HEK293 (cell line): ENCODE measurements at regions not wholly inside any gene's neighbourhood (a gene's known extent, or its start where the extent isn't known, plus 50 kb on each side); places are given as distances from the start of the nearest gene placed in this dataset.

ENCODE experiments used
- CTCF ChIA-PET: fragments of 350-600 bp; formaldehyde crosslinking; extraction: SDS; loops from one replicate; lab custom pipeline; 2021; ENCODE audit warnings: antibody characterized with exemption; lab: Yijun Ruan, JAX
- POLR2A ChIA-PET: fragments of 300-600 bp; formaldehyde crosslinking; extraction: SDS; loops from one replicate; lab custom pipeline; 2020; ENCODE audit warnings: antibody characterized with exemption, inconsistent platforms; lab: Yijun Ruan, JAX
- H3K27ac ChIP-seq: fragments of 200-500 bp; sonication (Bioruptor generic); 2 replicates; pipeline ENCODE4 v1.5.1; 2014; ENCODE audit warnings: low read depth, low read length, control low read depth, inconsistent platforms; ENCODE audit errors: extremely low read depth
- H3K36me3 ChIP-seq, 2 experiments: fragments of 200-500 bp in 1 of 2; sonication (Bioruptor generic) in 1 of 2; 1 replicate in 1 of 2; 2 replicates in 1 of 2; pipeline ENCODE4 v1.5.1; 2014 to 2017; ENCODE audit warnings: inconsistent platforms in 2 of 2, low read length in 2 of 2; ENCODE audit not compliant: control insufficient read depth in 2 of 2, insufficient read depth in 1 of 2
- H3K4me1 ChIP-seq: fragments of 200-500 bp; sonication (Bioruptor generic); 2 replicates; pipeline ENCODE4 v1.5.1; 2014; ENCODE audit warnings: mild to moderate bottlenecking, low read length, inconsistent platforms; ENCODE audit not compliant: control insufficient read depth, insufficient read depth
- H3K4me3 ChIP-seq: 2 replicates; pipeline ENCODE4 v1.5.1; 2011; ENCODE audit warnings: low read depth, mild to moderate bottlenecking, control low read depth, low read length, moderate library complexity
- H3K9me3 ChIP-seq: fragments of 200-500 bp; sonication (Bioruptor generic); 2 replicates; pipeline ENCODE4 v1.5.1; 2014; ENCODE audit warnings: low read depth, low read length, inconsistent platforms; ENCODE audit not compliant: control insufficient read depth, insufficient read depth
- MZF1 ChIP-seq: fragments of 450-650 bp; formaldehyde crosslinking; IDR thresholded peaks from 2 replicates; pipeline ENCODE4 v1.5.1; 2017; ENCODE audit warnings: missing biosample characterization, missing genetic modification characterization, borderline replicate concordance
- ZBTB1 ChIP-seq: fragments of 450-650 bp; formaldehyde crosslinking; IDR thresholded peaks from 2 replicates; pipeline ENCODE4 v1.5.1; 2016; ENCODE audit warnings: missing biosample characterization, missing genetic modification characterization
- ZBTB17 ChIP-seq: fragments of 450-650 bp; formaldehyde crosslinking; IDR thresholded peaks from 2 replicates; pipeline ENCODE4 v1.5.1; 2016; ENCODE audit warnings: missing biosample characterization, missing genetic modification characterization
- ZNF140 ChIP-seq: fragments of 450-650 bp; formaldehyde crosslinking; IDR thresholded peaks from 2 replicates; pipeline ENCODE4 v1.5.1; 2016; ENCODE audit warnings: missing biosample characterization, missing genetic modification characterization
- ZNF146 ChIP-seq: fragments of 450-650 bp; formaldehyde crosslinking; IDR thresholded peaks from 2 replicates; pipeline ENCODE4 v1.5.1; 2016; ENCODE audit warnings: missing biosample characterization, missing genetic modification characterization
- ZNF157 ChIP-seq: fragments of 450-650 bp; formaldehyde crosslinking; IDR thresholded peaks from 2 replicates; pipeline ENCODE4 v1.5.1; 2016; ENCODE audit warnings: missing biosample characterization, missing genetic modification characterization
- ZNF214 ChIP-seq: fragments of 450-650 bp; formaldehyde crosslinking; IDR thresholded peaks from 2 replicates; pipeline ENCODE4 v1.5.1; 2017; ENCODE audit warnings: missing biosample characterization, mild to moderate bottlenecking, missing genetic modification characterization, borderline replicate concordance
- ZNF274 ChIP-seq, 2 experiments: fragments of 200-500 bp in 1 of 2; fragments of 450-650 bp in 1 of 2; sonication (Bioruptor generic) in 1 of 2; formaldehyde crosslinking in 1 of 2; IDR thresholded peaks; 2 replicates each; pipeline versions ENCODE4 v1.5.1 to v1.6.1; 2014 to 2016; ENCODE audit warnings: borderline replicate concordance in 1 of 2, inconsistent platforms in 1 of 2, low read length in 1 of 2, missing biosample characterization in 1 of 2, missing genetic modification characterization in 1 of 2
- ZNF350 ChIP-seq: fragments of 450-650 bp; formaldehyde crosslinking; IDR thresholded peaks from 2 replicates; pipeline ENCODE4 v1.5.0; 2017; ENCODE audit warnings: missing biosample characterization, mild to moderate bottlenecking, missing genetic modification characterization
- ZNF362 ChIP-seq: fragments of 450-650 bp; formaldehyde crosslinking; IDR thresholded peaks from 2 replicates; pipeline ENCODE4 v1.5.1; 2016; ENCODE audit warnings: missing biosample characterization, missing genetic modification characterization
- ZNF521 ChIP-seq: fragments of 450-650 bp; formaldehyde crosslinking; IDR thresholded peaks from 2 replicates; pipeline ENCODE4 v1.5.1; 2017; ENCODE audit warnings: missing biosample characterization, mild to moderate bottlenecking, missing genetic modification characterization
- ZNF529 ChIP-seq: fragments of 450-650 bp; formaldehyde crosslinking; IDR thresholded peaks from 2 replicates; pipeline ENCODE4 v1.5.1; 2017; ENCODE audit warnings: missing genetic modification characterization, missing biosample characterization; ENCODE audit not compliant: insufficient replicate concordance
- ZNF530 ChIP-seq: fragments of 450-650 bp; formaldehyde crosslinking; IDR thresholded peaks from 2 replicates; pipeline ENCODE4 v1.5.1; 2016; ENCODE audit warnings: low read depth, missing biosample characterization, missing genetic modification characterization
- ZNF544 ChIP-seq: fragments of 450-650 bp; formaldehyde crosslinking; IDR thresholded peaks from 2 replicates; pipeline ENCODE4 v1.5.0; 2017; ENCODE audit warnings: missing biosample characterization, missing genetic modification characterization
- ZNF555 ChIP-seq: fragments of 450-650 bp; formaldehyde crosslinking; conservative IDR thresholded peaks from 2 replicates; pipeline ENCODE4 v1.5.1; 2017; ENCODE audit warnings: missing biosample characterization, mild to moderate bottlenecking, missing genetic modification characterization, inconsistent platforms
- ZNF561 ChIP-seq: fragments of 450-650 bp; IDR thresholded peaks from 2 replicates; pipeline ENCODE4 v1.5.1; 2018; ENCODE audit warnings: missing biosample characterization, missing genetic modification characterization, borderline replicate concordance
- ZNF629 ChIP-seq: fragments of 450-650 bp; formaldehyde crosslinking; IDR thresholded peaks from 2 replicates; pipeline ENCODE4 v1.5.1; 2017; ENCODE audit warnings: missing biosample characterization, missing genetic modification characterization
- ZNF660 ChIP-seq: fragments of 450-650 bp; IDR thresholded peaks from 2 replicates; pipeline ENCODE4 v1.5.1; 2018; ENCODE audit warnings: missing biosample characterization, mild to moderate bottlenecking, missing genetic modification characterization
- ZNF664 ChIP-seq: fragments of 450-650 bp; formaldehyde crosslinking; IDR thresholded peaks from 2 replicates; pipeline ENCODE4 v1.5.1; 2016; ENCODE audit warnings: missing biosample characterization, missing genetic modification characterization
- TF ChIP-seq, protein P1 (sequence below): fragments of 450-650 bp; formaldehyde crosslinking; IDR thresholded peaks from 2 replicates; pipeline ENCODE4 v1.5.1; 2016; ENCODE audit warnings: missing biosample characterization, missing genetic modification characterization

- Histone ChIP-seq H3K36me3 (no peaks in the 10 kb centered on the region), H3K27ac (no peak overlapping the region), H3K9me3 (no peaks in the 10 kb centered on the region), H3K4me1 (peaks cover 5% of the 10 kb centered on the region; the same call in 1 of the 2 replicates), H3K4me3 (no peak overlapping the region)
- POLR2A ChIA-PET = no interaction called here
- CTCF ChIA-PET = no interaction called here
- TF ChIP-seq ZNF561 (tag by site-specific recombination) = no peak
- TF ChIP-seq ZNF157 = no peak
- no peak for TF ChIP-seq ZNF214 (tag by site-specific recombination)
- TF ChIP-seq ZBTB1 (tag by site-specific recombination) = no peak
- TF ChIP-seq ZNF530 (tag by site-specific recombination) = no peak
- TF ChIP-seq, all 188 proteins: peak for 0
Measured at GRCh38 chr5:71886406-71886805, 167.3 kb downstream of the CARTPT start.

- Histone ChIP-seq H3K4me3 (no peak overlapping the region), H3K27ac (no peak overlapping the region), H3K36me3 (no peaks in the 10 kb centered on the region), H3K9me3 (no peaks in the 10 kb centered on the region), H3K4me1 (peaks cover 5% of the 10 kb centered on the region; the same call in 1 of the 2 replicates)
- TF ChIP-seq ZNF274 (IDR thresholded peaks at IDR 0.05; ENCODE audit: low read length) = no peak
- TF ChIP-seq ZNF274 (tag by site-specific recombination; IDR thresholded peaks at IDR 0.05; ENCODE audit: borderline replicate concordance) = no peak
- no peak for TF ChIP-seq ZNF146
- TF ChIP-seq ZNF555 (tag by site-specific recombination) = no peak
- 0 out of 2 replicates have a peak, but pooled peaks have one; percentile 18 for TF ChIP-seq ZBTB17
- TF ChIP-seq ZNF629 (tag by site-specific recombination) = 0 out of 2 replicates have a peak, but pooled peaks have one; percentile 16
- no peak for TF ChIP-seq ZNF140
- no peak for TF ChIP-seq ZNF664
- no peak for TF ChIP-seq ZNF529 (tag by site-specific recombination)
- no peak for TF ChIP-seq MZF1 (tag by site-specific recombination)
- TF ChIP-seq ZNF362 = peak; percentile 61; the same call in 1 of the 2 replicates
- ChIA-PET POLR2A (no interaction called here), CTCF (no interaction called here)
Measured at GRCh38 chr5:71887680-71888079, 168.6 kb downstream of the CARTPT start.

- Histone ChIP-seq H3K36me3 (no peaks in the 10 kb centered on the region), H3K4me1 (no peaks in the 10 kb centered on the region), H3K9me3 (no peaks in the 10 kb centered on the region), H3K27ac (no peak overlapping the region), H3K4me3 (no peak overlapping the region)
- CTCF ChIA-PET = no interaction called here
- TF ChIP-seq ZNF521 (tag by site-specific recombination) (no peak), ZNF660 (tag by site-specific recombination) (no peak), ZNF350 (tag by site-specific recombination) (no peak), ZNF544 (tag by site-specific recombination) (no peak)
- TF ChIP-seq, protein P1, sequence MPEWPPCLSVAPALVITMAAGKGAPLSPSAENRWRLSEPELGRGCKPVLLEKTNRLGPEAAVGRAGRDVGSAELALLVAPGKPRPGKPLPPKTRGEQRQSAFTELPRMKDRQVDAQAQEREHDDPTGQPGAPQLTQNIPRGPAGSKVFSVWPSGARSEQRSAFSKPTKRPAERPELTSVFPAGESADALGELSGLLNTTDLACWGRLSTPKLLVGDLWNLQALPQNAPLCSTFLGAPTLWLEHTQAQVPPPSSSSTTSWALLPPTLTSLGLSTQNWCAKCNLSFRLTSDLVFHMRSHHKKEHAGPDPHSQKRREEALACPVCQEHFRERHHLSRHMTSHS (tag by site-specific recombination) = no peak
- POLR2A ChIA-PET = no interaction called here
Measured at GRCh38 chr5:71891406-71891805, 172.3 kb downstream of the CARTPT start.
